Natural killer cell treated with Interleukin-12 subunit alpha and Interleukin-12 subunit beta and Interleukin-15 and Interleukin-18, amount 100 ng/mL, for 72 hours (primary cell): ENCODE measurements at regions not wholly inside any gene's neighbourhood (a gene's known extent, or its start where the extent isn't known, plus 50 kb on each side); places are given as distances from the start of the nearest gene placed in this dataset.
"Not testable (repeated sequence)": the region's sequence is repeated elsewhere in the genome, so short reads cannot be mapped to it uniquely, and the experiment has no call there.

Experiments
- ATAC-seq, 2 donors: fragments of 150-1000 bp; cut with Tn5 transposase in 1 of 2; sonication (Bioruptor Pico), chemical (Tn5 transposase) in 1 of 2; 2 replicates each; pipeline ENCODE4 v1.10.0; 2021
- DNase-seq: peaks from one replicate; pipeline ENCODE4 v3.0.0; 2022; ENCODE audit warnings: low spot score
- H3K27ac Mint-ChIP-seq, 2 donors: 1 replicate in 1 of 2; 2 replicates in 1 of 2; pipeline ENCODE4 v1.8.0; 2022; ENCODE audit warnings: mixed read lengths in 2 of 2, mild to moderate bottlenecking in 1 of 2, moderate library complexity in 1 of 2
- H3K27me3 Mint-ChIP-seq, 2 donors: 1 replicate in 1 of 2; 2 replicates in 1 of 2; pipeline ENCODE4 v1.8.0; 2022; ENCODE audit warnings: mixed read lengths in 2 of 2
- H3K36me3 Mint-ChIP-seq: one replicate; pipeline ENCODE4 v1.8.0; 2022; ENCODE audit warnings: mixed read lengths
- H3K4me1 Mint-ChIP-seq, 2 donors: 1 replicate in 1 of 2; 2 replicates in 1 of 2; pipeline ENCODE4 v1.8.0; 2022; ENCODE audit warnings: low read depth in 2 of 2, mixed read lengths in 2 of 2, mild to moderate bottlenecking in 1 of 2
- H3K4me3 Mint-ChIP-seq: one replicate; pipeline ENCODE4 v1.8.0; 2022; ENCODE audit warnings: mixed read lengths
- H3K9me3 Mint-ChIP-seq: 2 replicates; pipeline ENCODE4 v1.8.0; 2022; ENCODE audit warnings: mixed read lengths

DNA sequence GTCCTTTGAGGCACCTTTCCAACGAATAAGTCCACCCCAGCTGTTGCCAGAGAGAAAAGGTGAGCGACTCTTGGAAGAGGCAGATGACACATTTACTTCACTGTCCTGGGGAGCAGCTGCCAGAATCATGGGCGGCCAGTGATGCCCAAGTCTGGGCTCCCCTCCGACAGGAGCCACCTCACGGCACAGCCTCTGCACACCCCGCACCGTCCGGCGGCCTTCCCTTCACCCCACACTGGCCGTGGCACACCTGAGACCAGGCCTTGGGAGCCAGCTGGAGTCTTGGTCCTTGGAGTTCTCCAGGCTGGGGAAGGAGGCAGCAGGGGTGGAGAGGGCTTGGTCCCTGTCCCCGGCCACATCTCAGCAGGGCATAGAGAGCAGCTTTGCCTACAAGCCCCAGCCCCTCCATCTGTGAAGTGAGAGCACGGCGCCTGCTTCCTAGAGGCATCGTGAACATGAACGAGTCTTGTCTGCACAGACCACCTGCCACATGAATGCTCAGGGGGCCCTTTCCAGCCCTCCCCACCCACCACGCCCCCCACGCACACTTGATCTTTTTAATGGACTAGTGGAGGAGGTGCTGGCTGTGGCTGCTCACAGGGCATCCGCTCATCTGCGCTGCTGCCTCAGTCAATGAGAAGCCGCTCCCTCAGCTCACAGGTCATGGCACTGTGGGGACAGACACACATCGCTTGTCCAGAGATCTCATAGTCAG, 400.2 kb upstream of the MYT1L start:
- no peaks in the 10 kb centered on the region for H3K4me1 Mint-ChIP-seq
- no peaks in the 10 kb centered on the region for H3K9me3 Mint-ChIP-seq
- no peak for DNase-seq
- peaks cover 7 to 11% of the 10 kb centered on the region in 2 donors for H3K27me3 Mint-ChIP-seq
- no peak overlapping the region for H3K4me3 Mint-ChIP-seq
- ATAC-seq, result no peak
- no peak overlapping the region for H3K27ac Mint-ChIP-seq
- no peaks in the 10 kb centered on the region for H3K36me3 Mint-ChIP-seq

GRCh38 chr2:2730301-2730833, 399.3 kb upstream of the MYT1L start:
- Mint-ChIP-seq H3K27ac (no peak overlapping the region), H3K4me3 (no peak overlapping the region), H3K27me3 (peaks cover 4 to 9% of the 10 kb centered on the region in 2 donors), H3K9me3 (no peaks in the 10 kb centered on the region), H3K4me1 (no peaks in the 10 kb centered on the region), H3K36me3 (no peaks in the 10 kb centered on the region)
- ATAC-seq (no peak), DNase-seq (no peak)

- no peak overlapping the region for H3K27ac Mint-ChIP-seq
- ATAC-seq, result no peak
- no peak for DNase-seq
- no peaks in the 10 kb centered on the region for H3K4me1 Mint-ChIP-seq
- no peaks in the 10 kb centered on the region for H3K36me3 Mint-ChIP-seq
- no peaks in the 10 kb centered on the region for H3K9me3 Mint-ChIP-seq
- H3K27me3 Mint-ChIP-seq, result no peaks in the 10 kb centered on the region
- H3K4me3 Mint-ChIP-seq, result no peak overlapping the region
Observed at GRCh38 chr2:2729246-2729645, 398.2 kb upstream of the MYT1L start.

DNA sequence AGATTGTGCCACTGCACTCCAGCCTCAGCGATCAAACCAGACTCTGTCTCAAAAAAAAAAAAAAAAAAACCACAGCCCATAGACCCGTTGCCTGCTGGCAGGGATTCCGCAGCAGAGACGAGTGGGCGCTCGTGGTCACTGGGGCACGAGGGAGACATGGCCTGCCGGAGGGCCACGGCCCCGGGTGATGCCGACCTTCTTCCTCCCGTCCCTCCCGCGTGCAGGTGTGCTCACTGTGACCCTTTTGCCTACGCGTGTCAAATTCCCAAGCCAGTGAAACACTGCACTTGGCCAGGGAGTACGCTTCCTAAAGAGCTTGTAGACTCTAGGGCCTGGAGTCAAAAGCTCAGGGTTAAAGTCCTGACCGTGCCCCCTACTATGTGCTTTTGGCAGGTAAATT, 397.6 kb upstream of the MYT1L start:
- no peak overlapping the region for H3K4me3 Mint-ChIP-seq
- no peak for ATAC-seq

DNA sequence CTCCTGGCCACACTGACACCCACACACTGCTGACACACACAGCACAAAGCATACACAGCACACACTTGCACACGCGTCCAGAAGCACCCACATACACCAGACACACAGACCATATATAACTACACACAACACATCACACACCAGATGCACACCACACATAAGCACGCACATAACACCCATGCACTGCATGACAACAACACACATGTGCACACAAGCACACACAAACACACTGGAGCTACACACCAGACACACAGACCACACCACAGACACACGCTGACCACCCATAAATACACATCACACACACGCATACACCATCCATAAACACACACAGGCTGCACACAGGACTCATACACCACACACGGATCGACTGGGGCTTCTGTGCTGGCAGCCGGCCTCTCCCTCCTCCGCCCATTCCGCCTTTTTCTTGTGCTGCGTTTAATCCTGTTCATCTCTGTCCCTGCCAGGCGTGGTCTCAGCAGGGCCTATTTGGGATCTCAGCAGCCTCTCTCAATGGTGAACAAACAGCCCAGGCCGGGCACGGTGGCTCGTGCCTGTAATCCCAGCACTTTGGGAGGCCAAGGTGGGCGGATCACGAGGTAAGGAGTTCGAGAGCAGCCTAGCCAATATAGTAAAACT, 396.9 kb upstream of the MYT1L start:
- ATAC-seq (no peak), DNase-seq (no peak)
- no peak overlapping the region for H3K4me3 Mint-ChIP-seq
- no peaks in the 10 kb centered on the region for H3K9me3 Mint-ChIP-seq
- no peak overlapping the region for H3K27ac Mint-ChIP-seq
- H3K27me3 Mint-ChIP-seq, result no peaks in the 10 kb centered on the region
- H3K4me1 Mint-ChIP-seq, result no peaks in the 10 kb centered on the region
- no peaks in the 10 kb centered on the region for H3K36me3 Mint-ChIP-seq

More for the DNA sequence above, 397.6 kb upstream of the MYT1L start:
- no peaks in the 10 kb centered on the region for H3K4me1 Mint-ChIP-seq
- H3K36me3 Mint-ChIP-seq, result no peaks in the 10 kb centered on the region
- H3K27me3 Mint-ChIP-seq, result no peaks in the 10 kb centered on the region
- no peak overlapping the region for H3K27ac Mint-ChIP-seq
- H3K9me3 Mint-ChIP-seq, result no peaks in the 10 kb centered on the region
- DNase-seq, result no peak

GRCh38 chr2:2726163-2726562, 395.1 kb upstream of the MYT1L start:
- no peak for DNase-seq
- no peak for ATAC-seq
- Mint-ChIP-seq H3K27me3 (no peaks in the 10 kb centered on the region), H3K4me1 (no peaks in the 10 kb centered on the region), H3K27ac (no peak overlapping the region), H3K9me3 (no peaks in the 10 kb centered on the region), H3K36me3 (no peaks in the 10 kb centered on the region), H3K4me3 (no peak overlapping the region)

DNA sequence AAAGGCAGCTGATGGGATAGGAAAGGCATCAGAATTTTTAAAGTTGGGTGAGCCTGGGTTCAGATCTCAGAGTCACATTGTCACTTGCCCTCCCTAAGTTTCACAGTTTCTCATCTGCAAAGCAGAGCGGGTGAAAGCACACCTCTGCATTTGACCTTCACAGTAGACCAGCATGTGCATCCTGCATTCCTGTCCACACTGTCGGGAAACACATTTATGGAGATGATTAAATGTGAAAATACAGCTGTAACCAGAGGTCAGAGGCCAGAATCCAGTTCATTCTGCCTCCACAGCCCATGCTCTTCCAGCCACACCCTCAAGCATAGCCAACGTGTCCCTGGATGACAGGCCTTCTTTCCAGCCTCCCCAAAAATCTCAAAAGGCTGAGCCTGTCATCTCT, 392.0 kb upstream of the MYT1L start:
- H3K27me3 Mint-ChIP-seq, result peaks cover 0 to 6% of the 10 kb centered on the region in 2 donors
- no peaks in the 10 kb centered on the region for H3K36me3 Mint-ChIP-seq
- no peaks in the 10 kb centered on the region for H3K4me1 Mint-ChIP-seq
- no peaks in the 10 kb centered on the region for H3K9me3 Mint-ChIP-seq
- DNase-seq (no peak), ATAC-seq (no peak)
- H3K27ac Mint-ChIP-seq, result no peak overlapping the region
- no peak overlapping the region for H3K4me3 Mint-ChIP-seq

DNA sequence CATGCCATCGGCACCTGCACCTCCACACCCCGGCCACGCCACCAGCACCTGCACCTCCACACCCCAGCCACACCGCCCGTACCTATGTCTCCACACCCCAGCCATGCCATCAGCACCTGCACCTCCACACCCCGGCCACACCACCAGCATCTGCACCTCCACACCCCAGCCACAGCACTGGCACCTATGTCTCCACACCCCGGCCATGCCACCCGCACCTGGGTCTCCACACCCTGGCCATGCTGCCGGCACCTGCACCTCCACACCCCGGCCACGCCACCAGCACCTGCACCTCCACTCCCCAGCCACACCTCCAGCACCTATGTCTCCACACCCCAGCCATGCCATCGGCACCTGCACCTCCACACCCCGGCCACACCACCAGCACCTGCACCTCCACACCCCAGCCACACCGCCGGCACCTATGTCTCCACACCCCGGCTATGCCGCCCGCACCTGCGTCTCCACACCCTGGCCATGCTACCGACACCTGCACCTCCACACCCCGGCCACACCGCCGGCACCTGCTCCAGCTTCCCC, 390.3 kb upstream of the MYT1L start:
- no peak overlapping the region for H3K27ac Mint-ChIP-seq
- DNase-seq (no peak), ATAC-seq (no peak)
- H3K4me3 Mint-ChIP-seq, result no peak overlapping the region
- H3K36me3 Mint-ChIP-seq, result no peaks in the 10 kb centered on the region
- H3K27me3 Mint-ChIP-seq, result peaks cover 2 to 6% of the 10 kb centered on the region in 2 donors
- no peaks in the 10 kb centered on the region for H3K4me1 Mint-ChIP-seq
- no peaks in the 10 kb centered on the region for H3K9me3 Mint-ChIP-seq

- not testable (repeated sequence) for H3K36me3 Mint-ChIP-seq, H3K27me3 Mint-ChIP-seq, ATAC-seq, H3K9me3 Mint-ChIP-seq, H3K4me1 Mint-ChIP-seq, H3K4me3 Mint-ChIP-seq, H3K27ac Mint-ChIP-seq, DNase-seq
Observed at GRCh38 chr2:2720806-2721205, 389.7 kb upstream of the MYT1L start.

DNA sequence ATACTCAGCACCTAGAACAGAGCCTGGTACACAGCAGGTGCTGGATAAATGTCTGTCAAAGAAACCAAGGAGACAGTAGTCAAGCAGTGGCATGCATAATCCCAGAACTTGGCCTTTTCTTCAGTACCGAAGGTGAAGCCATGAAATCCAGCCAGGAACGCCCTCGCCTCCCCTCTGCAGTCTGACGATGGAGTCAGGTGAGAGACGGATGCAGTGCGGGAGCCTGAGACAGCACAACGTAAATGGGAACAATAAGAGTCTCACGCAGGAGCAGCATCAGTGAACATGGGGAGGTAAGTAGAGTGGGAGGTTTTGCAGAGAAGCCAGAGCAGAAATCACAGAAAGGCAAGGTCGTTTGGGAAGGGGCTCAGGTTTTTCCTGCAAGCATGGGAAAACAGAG, 389.3 kb upstream of the MYT1L start:
- peaks cover 2 to 6% of the 10 kb centered on the region in 2 donors for H3K27me3 Mint-ChIP-seq
- no peaks in the 10 kb centered on the region for H3K36me3 Mint-ChIP-seq
- DNase-seq (no peak), ATAC-seq (no peak)
- no peaks in the 10 kb centered on the region for H3K4me1 Mint-ChIP-seq
- H3K27ac Mint-ChIP-seq, result no peak overlapping the region
- no peak overlapping the region for H3K4me3 Mint-ChIP-seq
- no peaks in the 10 kb centered on the region for H3K9me3 Mint-ChIP-seq

DNA sequence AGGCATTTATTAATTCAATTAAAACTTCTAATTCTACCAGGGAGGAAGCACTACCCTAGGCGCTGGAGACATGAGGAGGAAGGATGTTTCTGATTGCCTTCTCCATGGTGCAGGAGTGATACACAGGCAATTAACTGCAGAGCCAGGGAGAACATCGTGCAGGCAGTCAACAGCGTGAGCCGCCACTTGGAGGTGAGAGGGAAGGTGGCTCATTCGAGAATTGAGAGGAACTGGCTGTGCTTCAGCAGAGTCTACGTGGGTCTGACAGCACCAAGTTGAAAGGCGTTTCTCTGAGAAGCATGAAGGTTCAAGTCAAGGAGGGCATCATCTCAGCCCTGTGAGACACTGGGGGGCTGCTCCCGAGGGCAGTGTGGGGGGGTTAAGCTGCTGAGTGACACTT, 388.7 kb upstream of the MYT1L start:
- no peaks in the 10 kb centered on the region for H3K4me1 Mint-ChIP-seq
- no peak for DNase-seq
- H3K4me3 Mint-ChIP-seq, result no peak overlapping the region
- H3K36me3 Mint-ChIP-seq, result no peaks in the 10 kb centered on the region
- no peaks in the 10 kb centered on the region for H3K9me3 Mint-ChIP-seq
- H3K27ac Mint-ChIP-seq, result no peak overlapping the region
- ATAC-seq, result no peak
- H3K27me3 Mint-ChIP-seq, result peaks cover 2 to 6% of the 10 kb centered on the region in 2 donors

DNA sequence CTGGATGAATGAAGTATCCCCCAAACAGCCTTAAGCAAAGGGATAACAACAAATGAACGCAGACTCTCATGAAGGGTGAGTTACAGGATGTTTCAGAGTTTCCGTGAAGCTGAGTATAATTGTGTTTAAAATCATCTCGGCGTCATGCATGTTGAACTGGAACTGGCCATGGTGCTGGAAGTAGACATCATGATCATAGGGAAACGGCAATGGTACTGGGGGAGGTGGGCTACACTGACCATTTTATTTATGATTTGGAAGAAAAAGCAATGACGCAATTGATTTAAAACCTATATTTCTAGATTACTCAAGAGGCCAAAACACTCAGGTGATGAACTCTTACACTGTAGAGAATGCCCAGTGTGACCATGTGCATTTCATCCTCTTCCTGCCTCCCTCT, 387.9 kb upstream of the MYT1L start:
- ATAC-seq (no peak), DNase-seq (no peak)
- Mint-ChIP-seq H3K4me1 (no peaks in the 10 kb centered on the region), H3K27ac (no peak overlapping the region), H3K4me3 (no peak overlapping the region), H3K9me3 (no peaks in the 10 kb centered on the region), H3K27me3 (peaks cover 2 to 6% of the 10 kb centered on the region in 2 donors), H3K36me3 (no peaks in the 10 kb centered on the region)

GRCh38 chr2:2717406-2717805, 386.3 kb upstream of the MYT1L start:
- no peaks in the 10 kb centered on the region for H3K36me3 Mint-ChIP-seq
- no peaks in the 10 kb centered on the region for H3K9me3 Mint-ChIP-seq
- H3K4me3 Mint-ChIP-seq, result no peak overlapping the region
- DNase-seq (no peak), ATAC-seq (no peak)
- H3K27ac Mint-ChIP-seq, result no peak overlapping the region
- no peaks in the 10 kb centered on the region for H3K4me1 Mint-ChIP-seq
- peaks cover 2 to 12% of the 10 kb centered on the region in 2 donors for H3K27me3 Mint-ChIP-seq

- H3K4me1 Mint-ChIP-seq, result no peaks in the 10 kb centered on the region
- H3K4me3 Mint-ChIP-seq, result no peak overlapping the region
- peak in 1 of 2 donors; percentile 30 for ATAC-seq
- H3K36me3 Mint-ChIP-seq, result no peaks in the 10 kb centered on the region
- no peak for DNase-seq
- no peak overlapping the region for H3K27ac Mint-ChIP-seq
- H3K9me3 Mint-ChIP-seq, result no peaks in the 10 kb centered on the region
- peaks cover 2 to 15% of the 10 kb centered on the region in 2 donors for H3K27me3 Mint-ChIP-seq
Observed at GRCh38 chr2:2716771-2717170, 385.7 kb upstream of the MYT1L start.
